K562 (cell line): ENCODE measurements at regions not wholly inside any gene's neighbourhood (a gene's known extent, or its start where the extent isn't known, plus 50 kb on each side); places are given as distances from the start of the nearest gene placed in this dataset.

Experiments used
- ATAC-seq: fragments of 200-7000 bp; cut with Tn5 transposase; 3 replicates; pipeline ENCODE4 v1.9.1; 2020; ENCODE audit warnings: moderate library complexity
- BruUV-seq: library from RNA; stranded (reverse); fragments of 400-500 nt; replicated peaks from 2 replicates; lab custom pipeline; 2021; lab: Mats Ljungman, UMichigan
- CTCF ChIA-PET: fragments of 300-600 bp; formaldehyde crosslinking; extraction: SDS; loops from one replicate; lab custom pipeline; 2021; ENCODE audit warnings: low intra/inter-chr PET ratio; lab: Yijun Ruan, JAX
- POLR2A ChIA-PET: fragments of 300-600, 350-650 bp; sonication (Branson Sonifier 250); formaldehyde crosslinking; extraction: SDS; loops from one replicate; lab custom pipeline; 2021; ENCODE audit warnings: antibody characterized with exemption, inconsistent platforms; lab: Yijun Ruan, JAX
- DNase-seq, 4 experiments: peaks; one replicate each; pipeline versions ENCODE4 v3.0.0 to v3.0.0-alpha.2; 2011 to 2018; ENCODE audit warnings: low spot score in 3 of 4, mixed read lengths in 3 of 4; ENCODE audit errors: extremely low read depth in 1 of 4
- FAIRE-seq: peaks from 2 replicates; lab custom pipeline; 2011; peaks lifted over from hg19 to GRCh38; lab: Jason Lieb, UNC
- H2AFZ ChIP-seq: 2 replicates; pipeline ENCODE4 v1.6.0; 2011; ENCODE audit warnings: low read depth, low read length, control low read depth, inconsistent platforms
- H3K27ac ChIP-seq: fragments of 200-600 bp; 3 replicates; pipeline ENCODE4 v1.8.0; 2011; ENCODE audit warnings: low read depth, mild to moderate bottlenecking, control low read depth, inconsistent platforms, low read length, moderate library complexity, mixed read lengths; ENCODE audit errors: extremely low read depth
- H3K27me3 ChIP-seq, 2 experiments: fragments of 300-600 bp in 1 of 2; 2 replicates in 1 of 2; 3 replicates in 1 of 2; pipeline versions ENCODE4 v1.6.0 to v1.8.0; 2011; ENCODE audit warnings: inconsistent platforms in 2 of 2, low read length in 2 of 2, mild to moderate bottlenecking in 1 of 2, mixed read lengths in 1 of 2, moderate library complexity in 1 of 2; ENCODE audit not compliant: control insufficient read depth in 2 of 2, insufficient read depth in 2 of 2
- H3K36me3 ChIP-seq: fragments of 300-600 bp; 3 replicates; pipeline ENCODE4 v1.8.0; 2011; ENCODE audit warnings: mild to moderate bottlenecking, low read length, inconsistent platforms; ENCODE audit not compliant: control insufficient read depth, insufficient read depth
- H3K4me1 ChIP-seq, 2 experiments: fragments of 200-600 bp in 1 of 2; replicated peaks in 1 of 2; 2 replicates in 1 of 2; 3 replicates in 1 of 2; pipeline versions ENCODE4 v1.5.1 to v1.8.0; 2011; ENCODE audit warnings: inconsistent platforms in 2 of 2, low read length in 2 of 2, mild to moderate bottlenecking in 1 of 2, mixed read lengths in 1 of 2, moderate library complexity in 1 of 2; ENCODE audit not compliant: control insufficient read depth in 2 of 2, insufficient read depth in 2 of 2
- H3K4me2 ChIP-seq: 2 replicates; pipeline ENCODE4 v1.6.1; 2011; ENCODE audit warnings: low read length, control low read depth, inconsistent platforms, mixed read lengths; ENCODE audit not compliant: insufficient read depth
- H3K4me3 ChIP-seq: fragments of 200-600 bp; sonication (generic), shearing (Covaris generic); 2 replicates; pipeline ENCODE4 v1.5.1; 2016; ENCODE audit warnings: control low read depth, inconsistent platforms
- H3K79me2 ChIP-seq: fragments of 200-600 bp; 3 replicates; pipeline ENCODE4 v1.8.0; 2011; ENCODE audit warnings: low read length, inconsistent platforms; ENCODE audit not compliant: control insufficient read depth, insufficient read depth
- H3K9ac ChIP-seq, 2 experiments: 2 replicates each; pipeline versions ENCODE4 v1.6.0 to v1.6.1; 2011; ENCODE audit warnings: low read depth in 2 of 2, low read length in 2 of 2, control low read depth in 1 of 2, inconsistent platforms in 1 of 2, mild to moderate bottlenecking in 1 of 2, mixed read lengths in 1 of 2; ENCODE audit not compliant: insufficient read depth in 1 of 2
- H3K9me1 ChIP-seq: one replicate; pipeline ENCODE4 v1.6.0; 2011; ENCODE audit warnings: inconsistent platforms, mild to moderate bottlenecking, low read length, moderate library complexity; ENCODE audit not compliant: control insufficient read depth, insufficient read depth
- H3K9me3 ChIP-seq: replicated peaks from 2 replicates; pipeline ENCODE4 v1.5.1; 2011; ENCODE audit warnings: low read depth, low read length, inconsistent platforms; ENCODE audit not compliant: control insufficient read depth, insufficient read depth
- H4K20me1 ChIP-seq: replicated peaks from 2 replicates; pipeline ENCODE4 v1.6.1; 2011; ENCODE audit warnings: low read length, inconsistent platforms, mixed read lengths; ENCODE audit not compliant: control insufficient read depth, insufficient read depth
- ATF2 ChIP-seq: sonication (generic); formaldehyde crosslinking; IDR thresholded peaks from 2 replicates; pipeline ENCODE4 v1.8.1; 2022; ENCODE audit warnings: missing genetic modification reagents
- HCFC1 ChIP-seq: IDR thresholded peaks from 2 replicates; pipeline ENCODE4 v1.6.1; 2012; ENCODE audit warnings: low read depth, low read length, improper control_type of control experiment
- POLR3A ChIP-seq: IDR thresholded peaks from 2 replicates; pipeline ENCODE4 v1.6.1; 2011; ENCODE audit warnings: borderline replicate concordance, mild to moderate bottlenecking, moderate library complexity; ENCODE audit not compliant: insufficient read length, insufficient read depth; ENCODE audit errors: extremely low read depth
- XRCC5 ChIP-seq: fragments of 200-400 bp; formaldehyde crosslinking; IDR thresholded peaks from 2 replicates; pipeline ENCODE4 v1.6.1; 2017; ENCODE audit warnings: low read depth, mild to moderate bottlenecking, low read length
- ZBTB34 ChIP-seq: fragments of 250-450 bp; sonication (Bioruptor Pico); IDR thresholded peaks from 2 replicates; pipeline ENCODE4 v1.8.0; 2021; ENCODE audit warnings: mild to moderate bottlenecking, moderate library complexity
- WGBS: fragments of 100-300 bp; shearing (Covaris generic); methylation state at CpG from one replicate; pipeline ENCODE4 v1.1.6; 2016; ENCODE audit warnings: low coverage, mixed read lengths; ENCODE audit not compliant: insufficient coverage; ENCODE audit errors: missing lambda C conversion rate; 5-methylcytosine and 5-hydroxymethylcytosine counted together
- in situ Hi-C: fragments of 300-500 bp; cut with MboI; formaldehyde crosslinking; loops from 4 replicates; pipeline ENCODE4 v1.15.0; 2018; ENCODE audit warnings: inconsistent platforms, mixed read lengths
- intact Hi-C: fragments of 100-400 bp; cut with micrococcal nuclease; formaldehyde crosslinking; loops from 2 replicates; pipeline ENCODE4 v1.14.2; 2022

- no peak for TF ChIP-seq ZBTB34 (CRISPR knock-in tag)
- no peak for TF ChIP-seq ATF2 (CRISPR knock-in tag)
- no peak for TF ChIP-seq HCFC1
- TF ChIP-seq POLR3A, result no peak
- TF ChIP-seq XRCC5, result no peak
- TF ChIP-seq, all 486 proteins: peak for 0
- intact Hi-C loops, result no loop called here
- FAIRE-seq, result no peak
Observed at GRCh38 chr4:27635936-27636913, 775.6 kb downstream of the STIM2 start.

More at GRCh38 chr4:27635936-27636913, 775.6 kb downstream of the STIM2 start:
- Histone ChIP-seq H4K20me1 (no peaks in the 10 kb centered on the region), H3K27me3 (no peaks in the 10 kb centered on the region), H3K4me1 (no peaks in the 10 kb centered on the region), H2AFZ (no peak overlapping the region), H3K27ac (no peak overlapping the region), H3K9ac (no peak overlapping the region), H3K36me3 (no peaks in the 10 kb centered on the region), H3K79me2 (no peaks in the 10 kb centered on the region), H3K4me3 (no peak overlapping the region), H3K4me2 (no peak overlapping the region), H3K9me3 (no peaks in the 10 kb centered on the region), H3K9me1 (no peaks in the 10 kb centered on the region)
- ChIA-PET POLR2A (no interaction called here), CTCF (no interaction called here)
- no TSS peak for BruUV-seq
- 3% methylated on average over 6 of the region's 6 CpGs for whole genome bisulfite sequencing
- ATAC-seq (no peak), DNase-seq (no peak)
- in situ Hi-C loops, result no loop called here
